Stomach smooth muscle (tissue), 2 donors: ENCODE measurements at regions not wholly inside any gene's neighbourhood (a gene's known extent, or its start where the extent isn't known, plus 50 kb on each side); places are given as distances from the start of the nearest gene placed in this dataset.

ENCODE experiments used
- H3K27ac ChIP-seq: one replicate; pipeline ENCODE4 v1.7.0; 2013; ENCODE audit warnings: mild to moderate bottlenecking, low read length, inconsistent platforms
- H3K27me3 ChIP-seq, 2 donors: one replicate each; pipeline ENCODE4 v1.7.0; 2013; ENCODE audit warnings: low read length in 2 of 2; ENCODE audit not compliant: insufficient read depth in 2 of 2, control insufficient read depth in 1 of 2
- H3K36me3 ChIP-seq, 2 donors: one replicate each; pipeline ENCODE4 v1.7.0; 2013; ENCODE audit warnings: low read length in 2 of 2; ENCODE audit not compliant: control insufficient read depth in 2 of 2, insufficient read depth in 2 of 2
- H3K4me1 ChIP-seq: one replicate; pipeline ENCODE4 v1.7.0; 2013; ENCODE audit warnings: low read length; ENCODE audit not compliant: control insufficient read depth, insufficient read depth
- H3K4me3 ChIP-seq, 2 donors: one replicate each; pipeline ENCODE4 v1.7.0; 2013; ENCODE audit warnings: low read length in 2 of 2
- H3K9ac ChIP-seq, 2 donors: one replicate each; pipeline ENCODE4 v1.7.0; 2013; ENCODE audit warnings: low read length in 2 of 2, mild to moderate bottlenecking in 1 of 2
- H3K9me3 ChIP-seq, 2 donors: one replicate each; pipeline ENCODE4 v1.7.0; 2013; ENCODE audit warnings: low read length in 2 of 2; ENCODE audit not compliant: control insufficient read depth in 2 of 2
- donor health status: healthy.
- donor health status: Pancreatic carcinoma.

GRCh38 chr6:139442188-139442671 is 67.8 kb upstream of the CITED2 start:
- H3K27ac ChIP-seq = no peak overlapping the region
- no peak overlapping the region for H3K4me3 ChIP-seq
- H3K9ac ChIP-seq = no peak overlapping the region
- no peaks in the 10 kb centered on the region for H3K27me3 ChIP-seq
- peaks cover 5% of the 10 kb centered on the region for H3K4me1 ChIP-seq
- no peaks in the 10 kb centered on the region for H3K36me3 ChIP-seq
- H3K9me3 ChIP-seq = no peaks in the 10 kb centered on the region

GRCh38 chr6:139439349-139439748 is 64.9 kb upstream of the CITED2 start:
- H3K4me3 ChIP-seq = no peak overlapping the region
- H3K4me1 ChIP-seq = peaks cover 7% of the 10 kb centered on the region
- H3K36me3 ChIP-seq = no peaks in the 10 kb centered on the region
- no peak overlapping the region for H3K9ac ChIP-seq
- H3K27me3 ChIP-seq = no peaks in the 10 kb centered on the region
- no peaks in the 10 kb centered on the region for H3K9me3 ChIP-seq
- H3K27ac ChIP-seq = no peak overlapping the region

GRCh38 chr6:139438775-139439174 is 64.3 kb upstream of the CITED2 start:
- Histone ChIP-seq H3K4me1 (peaks cover 7% of the 10 kb centered on the region), H3K9ac (no peak overlapping the region), H3K9me3 (no peaks in the 10 kb centered on the region), H3K27me3 (no peaks in the 10 kb centered on the region), H3K27ac (no peak overlapping the region), H3K36me3 (no peaks in the 10 kb centered on the region), H3K4me3 (no peak overlapping the region)

- Histone ChIP-seq H3K9me3 (no peaks in the 10 kb centered on the region), H3K27me3 (no peaks in the 10 kb centered on the region), H3K4me1 (peaks cover 7% of the 10 kb centered on the region), H3K4me3 (no peak overlapping the region), H3K36me3 (no peaks in the 10 kb centered on the region), H3K27ac (no peak overlapping the region), H3K9ac (no peak overlapping the region)
Observed at GRCh38 chr6:139436957-139437348, 62.5 kb upstream of the CITED2 start.

GRCh38 chr6:139436200-139436956 is 61.9 kb upstream of the CITED2 start:
- Histone ChIP-seq H3K4me1 (peaks cover 7% of the 10 kb centered on the region), H3K9me3 (peaks cover 0 to 4% of the 10 kb centered on the region in 2 donors), H3K27me3 (no peaks in the 10 kb centered on the region), H3K9ac (no peak overlapping the region), H3K36me3 (no peaks in the 10 kb centered on the region), H3K27ac (no peak overlapping the region), H3K4me3 (no peak overlapping the region)

- H3K4me3 ChIP-seq = no peak overlapping the region
- H3K4me1 ChIP-seq = peaks cover 2% of the 10 kb centered on the region
- H3K36me3 ChIP-seq = no peaks in the 10 kb centered on the region
- peaks cover 0 to 4% of the 10 kb centered on the region in 2 donors for H3K9me3 ChIP-seq
- H3K9ac ChIP-seq = no peak overlapping the region
- no peaks in the 10 kb centered on the region for H3K27me3 ChIP-seq
- no peak overlapping the region for H3K27ac ChIP-seq
Observed at GRCh38 chr6:139433631-139434419, 59.4 kb upstream of the CITED2 start.

GRCh38 chr6:139431602-139431956 is 57.1 kb upstream of the CITED2 start:
- no peak overlapping the region for H3K27ac ChIP-seq
- H3K4me3 ChIP-seq = no peak overlapping the region
- H3K9ac ChIP-seq = no peak overlapping the region
- H3K36me3 ChIP-seq = no peaks in the 10 kb centered on the region
- H3K4me1 ChIP-seq = peaks cover 2% of the 10 kb centered on the region
- H3K9me3 ChIP-seq = peaks cover 0 to 4% of the 10 kb centered on the region in 2 donors
- no peaks in the 10 kb centered on the region for H3K27me3 ChIP-seq

GRCh38 chr6:139430899-139431601 is 56.6 kb upstream of the CITED2 start:
- H3K9ac ChIP-seq = no peak overlapping the region
- H3K27ac ChIP-seq = no peak overlapping the region
- peaks cover 0 to 4% of the 10 kb centered on the region in 2 donors for H3K9me3 ChIP-seq
- H3K4me3 ChIP-seq = no peak overlapping the region
- H3K36me3 ChIP-seq = no peaks in the 10 kb centered on the region
- H3K4me1 ChIP-seq = no peaks in the 10 kb centered on the region
- H3K27me3 ChIP-seq = no peaks in the 10 kb centered on the region

GRCh38 chr6:139429580-139430145 is 55.2 kb upstream of the CITED2 start:
- peaks cover 0 to 4% of the 10 kb centered on the region in 2 donors for H3K9me3 ChIP-seq
- H3K27me3 ChIP-seq = no peaks in the 10 kb centered on the region
- H3K36me3 ChIP-seq = no peaks in the 10 kb centered on the region
- no peak overlapping the region for H3K27ac ChIP-seq
- H3K4me1 ChIP-seq = no peaks in the 10 kb centered on the region
- no peak overlapping the region for H3K9ac ChIP-seq
- H3K4me3 ChIP-seq = no peak overlapping the region

GRCh38 chr6:139427199-139427598 is 52.8 kb upstream of the CITED2 start:
- Histone ChIP-seq H3K4me3 (no peak overlapping the region), H3K27ac (no peak overlapping the region), H3K36me3 (no peaks in the 10 kb centered on the region), H3K27me3 (no peaks in the 10 kb centered on the region), H3K9me3 (peaks cover 0 to 4% of the 10 kb centered on the region in 2 donors), H3K4me1 (no peaks in the 10 kb centered on the region), H3K9ac (no peak overlapping the region)
